DND-41 (cell line): ENCODE measurements at regions not wholly inside any gene's neighbourhood (a gene's known extent, or its start where the extent isn't known, plus 50 kb on each side); places are given as distances from the start of the nearest gene placed in this dataset.
"Not testable (repeated sequence)": the region's sequence is repeated elsewhere in the genome, so short reads cannot be mapped to it uniquely, and the experiment has no call there.

Experiments
- CTCF ChIP-seq: IDR thresholded peaks from 2 replicates; pipeline ENCODE4 v1.5.1; 2012; ENCODE audit warnings: borderline replicate concordance, low read length, moderate library complexity, mild to moderate bottlenecking; ENCODE audit not compliant: poor library complexity, severe bottlenecking; ENCODE audit errors: extremely low read depth
- EZH2 ChIP-seq: IDR thresholded peaks from 3 replicates; pipeline ENCODE4 v1.6.1; 2012; ENCODE audit warnings: borderline replicate concordance, low read depth, mild to moderate bottlenecking, moderate library complexity, low read length, inconsistent platforms; ENCODE audit not compliant: severe bottlenecking

GRCh38 chr14:49031710-49032109, 554.5 kb downstream of the RPS29 start:
- TF ChIP-seq CTCF, EZH2: not testable (repeated sequence)
